ENCODE measurements at regions not wholly inside any gene's neighbourhood (a gene's known extent, or its start where the extent isn't known, plus 50 kb on each side); places are given as distances from the start of the nearest gene placed in this dataset.

- no peaks in the 10 kb centered on the region for H3K36me3 ChIP-seq (ENCODE audit: control insufficient read depth, insufficient read depth, low read length)
- H2AFZ ChIP-seq (replicated peaks; ENCODE audit: low read length, poor library complexity): no peak overlapping the region
- ATAC-seq (ENCODE audit: low read depth) (no peak), DNase-seq (no peak)
- no peaks in the 10 kb centered on the region for H3K79me1 ChIP-seq (ENCODE audit: low read depth in 1 of 2, low read length in 2 of 2)
- no peak overlapping the region for H2BK5ac ChIP-seq (ENCODE audit: low read depth, low read length, poor library complexity, severe bottlenecking)
- BruUV-seq (replicated peaks): no TSS peak
- ChIA-PET CTCF (no interaction called here), POLR2A (ENCODE audit: unreplicated experiment) (no interaction called here)
- H2AK9ac ChIP-seq (replicated peaks; ENCODE audit: low read depth, low read length, poor library complexity): no peak overlapping the region
- no peak overlapping the region for H3K9ac ChIP-seq (ENCODE audit: low read depth, low read length)
- H3K18ac ChIP-seq (ENCODE audit: low read depth, low read length): no peak overlapping the region
- no peak overlapping the region for H2BK15ac ChIP-seq (ENCODE audit: low read depth, low read length)
- H3K9me3 ChIP-seq (ENCODE audit: control insufficient read depth, insufficient read depth, low read length): peaks cover 26% of the 10 kb centered on the region
- no peaks in the 10 kb centered on the region for H3K9me1 ChIP-seq (ENCODE audit: insufficient read depth, low read length)
- WGBS, 2 experiments (ENCODE audit: extremely low coverage in 2 of 2, insufficient read length in 1 of 2): no CpG with 5 or more reads among the region's 6 CpGs
- H4K5ac ChIP-seq (ENCODE audit: low read depth, low read length): no peak overlapping the region
- H3K4me1 ChIP-seq (ENCODE audit: control insufficient read depth, insufficient read depth, low read length): no peaks in the 10 kb centered on the region
- H2AK5ac ChIP-seq (ENCODE audit: low read depth, low read length): no peak overlapping the region
- no peak overlapping the region for H3K4ac ChIP-seq (ENCODE audit: low read depth, low read length)
- no peak overlapping the region for H3K56ac ChIP-seq (ENCODE audit: extremely low read depth, insufficient read depth, low read length)
- H3K23ac ChIP-seq (ENCODE audit: low read depth, low read length): no peak overlapping the region
- no peaks in the 10 kb centered on the region for H3K27me3 ChIP-seq (ENCODE audit: control insufficient read depth, insufficient read depth, low read length)
- no peak overlapping the region for H4K91ac ChIP-seq (ENCODE audit: insufficient read depth, low read depth, low read length)
- dilution Hi-C loops (cut with HindIII; ENCODE audit: low sequenced_read_pairs, unreplicated experiment) (no loop called here), intact Hi-C loops (cut with micrococcal nuclease) (no loop called here), in situ Hi-C loops (cut with MboI; ENCODE audit: low sequenced_read_pairs) (no loop called here)
- H2BK20ac ChIP-seq (ENCODE audit: low read depth, low read length): no peak overlapping the region
- H3K4me3 ChIP-seq (ENCODE audit: insufficient read depth, low read depth, low read length): no peak overlapping the region
- H2BK120ac ChIP-seq (ENCODE audit: low read depth, low read length): no peak overlapping the region
- H3K4me2 ChIP-seq (ENCODE audit: low read depth, low read length): no peak overlapping the region
- no peak overlapping the region for H4K8ac ChIP-seq (ENCODE audit: low read depth in 2 of 2, low read length in 2 of 2)
- TF ChIP-seq MXI1 (IDR thresholded peaks at IDR 0.05; ENCODE audit: borderline replicate concordance, low read depth, low read length): no peak
- TF ChIP-seq RFX5 (IDR thresholded peaks at IDR 0.05; ENCODE audit: low read depth, low read length): no peak
- TF ChIP-seq BHLHE40 (IDR thresholded peaks at IDR 0.05; ENCODE audit: low read depth, low read length): no peak
- TF ChIP-seq CHD1 (IDR thresholded peaks at IDR 0.05; ENCODE audit: low read depth, low read length): no peak
- no peak for TF ChIP-seq RAD21 (IDR thresholded peaks at IDR 0.05; ENCODE audit: low read length)
- TF ChIP-seq CEBPB (IDR thresholded peaks at IDR 0.05; ENCODE audit: low read depth, low read length): no peak
- TF ChIP-seq POLR2A (IDR thresholded peaks at IDR 0.05; ENCODE audit: low read depth, low read length): no peak
- TF ChIP-seq MAZ (IDR thresholded peaks at IDR 0.05; ENCODE audit: borderline replicate concordance, low read depth, low read length): no peak
- TF ChIP-seq MAFK (IDR thresholded peaks at IDR 0.05; ENCODE audit: low read depth, low read length): no peak
- TF ChIP-seq, protein P1, sequence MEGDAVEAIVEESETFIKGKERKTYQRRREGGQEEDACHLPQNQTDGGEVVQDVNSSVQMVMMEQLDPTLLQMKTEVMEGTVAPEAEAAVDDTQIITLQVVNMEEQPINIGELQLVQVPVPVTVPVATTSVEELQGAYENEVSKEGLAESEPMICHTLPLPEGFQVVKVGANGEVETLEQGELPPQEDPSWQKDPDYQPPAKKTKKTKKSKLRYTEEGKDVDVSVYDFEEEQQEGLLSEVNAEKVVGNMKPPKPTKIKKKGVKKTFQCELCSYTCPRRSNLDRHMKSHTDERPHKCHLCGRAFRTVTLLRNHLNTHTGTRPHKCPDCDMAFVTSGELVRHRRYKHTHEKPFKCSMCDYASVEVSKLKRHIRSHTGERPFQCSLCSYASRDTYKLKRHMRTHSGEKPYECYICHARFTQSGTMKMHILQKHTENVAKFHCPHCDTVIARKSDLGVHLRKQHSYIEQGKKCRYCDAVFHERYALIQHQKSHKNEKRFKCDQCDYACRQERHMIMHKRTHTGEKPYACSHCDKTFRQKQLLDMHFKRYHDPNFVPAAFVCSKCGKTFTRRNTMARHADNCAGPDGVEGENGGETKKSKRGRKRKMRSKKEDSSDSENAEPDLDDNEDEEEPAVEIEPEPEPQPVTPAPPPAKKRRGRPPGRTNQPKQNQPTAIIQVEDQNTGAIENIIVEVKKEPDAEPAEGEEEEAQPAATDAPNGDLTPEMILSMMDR (conservative IDR thresholded peaks at IDR 0.05; ENCODE audit: low read depth, low read length): no peak
- TF ChIP-seq, protein P2, sequence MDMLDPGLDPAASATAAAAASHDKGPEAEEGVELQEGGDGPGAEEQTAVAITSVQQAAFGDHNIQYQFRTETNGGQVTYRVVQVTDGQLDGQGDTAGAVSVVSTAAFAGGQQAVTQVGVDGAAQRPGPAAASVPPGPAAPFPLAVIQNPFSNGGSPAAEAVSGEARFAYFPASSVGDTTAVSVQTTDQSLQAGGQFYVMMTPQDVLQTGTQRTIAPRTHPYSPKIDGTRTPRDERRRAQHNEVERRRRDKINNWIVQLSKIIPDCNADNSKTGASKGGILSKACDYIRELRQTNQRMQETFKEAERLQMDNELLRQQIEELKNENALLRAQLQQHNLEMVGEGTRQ (IDR thresholded peaks at IDR 0.05; ENCODE audit: low read depth, low read length): no peak
- no peak for TF ChIP-seq FOS (IDR thresholded peaks at IDR 0.05; ENCODE audit: low read depth, low read length)
- no peak for TF ChIP-seq ELK1 (IDR thresholded peaks at IDR 0.05; ENCODE audit: borderline replicate concordance, low read depth, low read length)
- TF ChIP-seq SMC3 (IDR thresholded peaks at IDR 0.05; ENCODE audit: low read depth, low read length): no peak
- no peak for TF ChIP-seq RCOR1 (IDR thresholded peaks at IDR 0.05; ENCODE audit: insufficient replicate concordance, low read length)
- no peak for TF ChIP-seq NFE2L2 (IDR thresholded peaks at IDR 0.05; ENCODE audit: low read depth, low read length)
- H3K27ac ChIP-seq (ENCODE audit: insufficient read depth, low read length): no peak overlapping the region
- no peaks in the 10 kb centered on the region for H4K20me1 ChIP-seq (ENCODE audit: insufficient read depth, low read length)
- H3K14ac ChIP-seq (replicated peaks; ENCODE audit: low read depth, low read length): no peak overlapping the region
Measured at GRCh38 chr14:98184457-98184856, 1087.5 kb downstream of the BCL11B start.

Data from IMR-90 (cell line).